Bronchial epithelial cell (primary cell): ENCODE measurements at regions not wholly inside any gene's neighbourhood (a gene's known extent, or its start where the extent isn't known, plus 50 kb on each side); places are given as distances from the start of the nearest gene placed in this dataset.
A peak's percentile ranks its signal among the peaks of the same experiment; 100 is the strongest.

Experiments
- DNase-seq: peaks from one replicate; pipeline ENCODE4 v3.0.0-alpha.2; 2010; ENCODE audit warnings: low read depth
- FAIRE-seq: peaks from 2 replicates; lab custom pipeline; 2011; peaks lifted over from hg19 to GRCh38; lab: Jason Lieb, UNC
- H3K27me3 ChIP-seq: 2 replicates; pipeline ENCODE4 v1.5.1; 2011; ENCODE audit warnings: low read length; ENCODE audit not compliant: control insufficient read depth, insufficient read depth
- H3K36me3 ChIP-seq: 2 replicates; pipeline ENCODE4 v1.5.1; 2011; ENCODE audit warnings: low read length; ENCODE audit not compliant: control insufficient read depth, insufficient read depth
- H3K4me3 ChIP-seq: 2 replicates; pipeline ENCODE4 v1.5.1; 2011; ENCODE audit warnings: mild to moderate bottlenecking, low read depth, low read length, control low read depth
- TF ChIP-seq, protein P1 (sequence below): IDR thresholded peaks from 2 replicates; pipeline ENCODE4 v1.5.1; 2011; ENCODE audit warnings: mild to moderate bottlenecking, moderate library complexity, low read length, control low read depth, inconsistent platforms; ENCODE audit not compliant: insufficient read depth, severe bottlenecking

DNA sequence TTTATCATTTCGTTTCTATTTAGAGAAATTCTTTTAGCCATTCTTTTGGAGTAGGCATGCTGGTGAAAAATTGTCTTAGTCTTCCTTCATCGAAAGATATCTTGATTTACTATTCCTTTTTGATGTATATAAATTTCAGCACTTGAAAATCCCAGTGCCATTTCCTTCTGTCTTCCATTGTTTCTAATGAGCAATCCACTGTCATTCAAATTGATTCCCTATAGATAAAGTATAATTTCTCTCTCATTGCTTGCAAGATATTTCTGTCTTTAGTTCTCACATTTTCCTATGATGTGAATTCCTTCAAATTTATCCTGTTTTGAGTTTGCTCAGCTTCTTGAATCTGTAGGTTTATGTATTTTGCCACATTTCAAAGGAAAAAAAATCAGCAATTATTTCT, 251.1 kb upstream of the CHD6 start:
- H3K36me3 ChIP-seq = no peaks in the 10 kb centered on the region
- TF ChIP-seq, protein P1, sequence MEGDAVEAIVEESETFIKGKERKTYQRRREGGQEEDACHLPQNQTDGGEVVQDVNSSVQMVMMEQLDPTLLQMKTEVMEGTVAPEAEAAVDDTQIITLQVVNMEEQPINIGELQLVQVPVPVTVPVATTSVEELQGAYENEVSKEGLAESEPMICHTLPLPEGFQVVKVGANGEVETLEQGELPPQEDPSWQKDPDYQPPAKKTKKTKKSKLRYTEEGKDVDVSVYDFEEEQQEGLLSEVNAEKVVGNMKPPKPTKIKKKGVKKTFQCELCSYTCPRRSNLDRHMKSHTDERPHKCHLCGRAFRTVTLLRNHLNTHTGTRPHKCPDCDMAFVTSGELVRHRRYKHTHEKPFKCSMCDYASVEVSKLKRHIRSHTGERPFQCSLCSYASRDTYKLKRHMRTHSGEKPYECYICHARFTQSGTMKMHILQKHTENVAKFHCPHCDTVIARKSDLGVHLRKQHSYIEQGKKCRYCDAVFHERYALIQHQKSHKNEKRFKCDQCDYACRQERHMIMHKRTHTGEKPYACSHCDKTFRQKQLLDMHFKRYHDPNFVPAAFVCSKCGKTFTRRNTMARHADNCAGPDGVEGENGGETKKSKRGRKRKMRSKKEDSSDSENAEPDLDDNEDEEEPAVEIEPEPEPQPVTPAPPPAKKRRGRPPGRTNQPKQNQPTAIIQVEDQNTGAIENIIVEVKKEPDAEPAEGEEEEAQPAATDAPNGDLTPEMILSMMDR = no peak
- DNase-seq = no peak
- H3K27me3 ChIP-seq = no peaks in the 10 kb centered on the region
- FAIRE-seq = no peak
- H3K4me3 ChIP-seq = no peak overlapping the region

DNA sequence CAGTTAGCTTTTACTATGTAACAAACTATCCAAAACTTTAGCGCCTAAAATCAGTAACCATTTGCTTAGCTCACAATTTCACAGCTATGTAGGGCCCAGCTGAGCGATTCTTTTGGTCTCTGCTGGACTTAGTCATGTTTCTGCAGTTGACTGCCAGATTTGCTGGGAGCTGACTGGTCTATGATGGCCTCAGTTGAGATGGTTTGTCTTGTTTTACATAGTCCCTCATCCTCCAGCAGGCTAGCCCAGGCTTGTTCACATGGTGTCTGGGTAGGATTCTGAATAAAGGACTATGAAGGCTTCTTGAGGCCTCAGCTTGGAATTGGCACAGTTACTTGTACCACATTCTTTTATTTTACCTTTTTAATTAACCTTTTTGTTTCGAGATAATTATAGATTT, 247.8 kb upstream of the CHD6 start:
- Histone ChIP-seq H3K27me3 (no peaks in the 10 kb centered on the region), H3K4me3 (no peak overlapping the region), H3K36me3 (no peaks in the 10 kb centered on the region)
- DNase-seq (peak; percentile 64), FAIRE-seq (no peak)
- TF ChIP-seq, protein P1 = no peak

DNA sequence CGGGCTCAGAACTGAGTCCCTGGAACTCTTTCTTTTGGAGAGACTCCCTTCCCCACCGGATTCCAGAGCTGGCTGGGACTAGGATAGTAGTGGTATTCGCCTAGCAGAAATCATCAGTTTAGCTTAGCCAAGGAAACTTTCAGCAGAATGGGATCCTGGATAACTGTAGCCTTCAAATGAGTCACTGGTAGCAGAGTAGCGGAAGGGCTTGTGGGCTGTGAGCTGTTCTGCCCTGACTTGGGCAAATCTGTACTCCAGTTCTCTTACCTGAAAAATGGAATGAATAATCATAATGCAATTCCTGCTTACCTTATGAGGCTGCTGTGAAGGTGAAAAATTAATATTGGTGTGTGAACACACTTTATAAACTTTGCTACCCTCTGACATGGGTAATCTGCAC, 244.3 kb upstream of the CHD6 start:
- FAIRE-seq (peak; percentile 23), DNase-seq (peak; percentile 16)
- Histone ChIP-seq H3K4me3 (no peak overlapping the region), H3K27me3 (no peaks in the 10 kb centered on the region), H3K36me3 (no peaks in the 10 kb centered on the region)
- TF ChIP-seq, protein P1 = no peak

DNA sequence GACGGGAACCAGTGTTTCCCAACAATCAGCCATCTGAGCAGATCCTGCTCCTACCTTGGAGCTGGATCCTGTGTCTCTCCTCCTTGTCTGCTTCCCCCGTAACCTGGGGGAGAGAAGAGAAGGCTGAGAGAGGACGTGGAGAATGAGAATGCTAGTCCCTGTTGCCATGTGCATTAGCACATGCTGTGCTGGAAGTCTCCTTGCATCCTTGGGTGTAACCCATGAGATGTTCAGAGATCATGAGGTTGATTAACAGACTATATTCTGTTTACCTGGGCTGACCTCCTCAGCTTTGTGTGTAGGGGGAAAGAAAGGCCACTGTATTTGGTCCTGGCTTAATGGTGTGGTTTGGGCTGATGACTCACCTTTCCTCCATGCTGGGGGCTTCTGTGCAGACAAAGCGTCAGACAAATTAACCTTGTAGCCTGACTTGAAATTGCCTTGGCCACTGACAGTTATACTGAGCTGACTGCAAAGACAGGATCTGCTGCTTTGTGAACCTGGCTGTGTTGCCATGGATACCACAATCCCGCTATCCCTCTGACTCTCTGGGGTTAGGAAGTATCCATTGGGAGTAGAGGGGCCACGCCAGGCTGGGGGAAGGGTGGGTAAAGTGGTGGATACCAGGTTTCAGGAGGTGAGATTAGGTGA, 243.7 kb upstream of the CHD6 start:
- TF ChIP-seq, protein P1 = no peak
- Histone ChIP-seq H3K4me3 (no peak overlapping the region), H3K27me3 (no peaks in the 10 kb centered on the region), H3K36me3 (no peaks in the 10 kb centered on the region)
- DNase-seq = no peak
- peak; percentile 79 for FAIRE-seq

DNA sequence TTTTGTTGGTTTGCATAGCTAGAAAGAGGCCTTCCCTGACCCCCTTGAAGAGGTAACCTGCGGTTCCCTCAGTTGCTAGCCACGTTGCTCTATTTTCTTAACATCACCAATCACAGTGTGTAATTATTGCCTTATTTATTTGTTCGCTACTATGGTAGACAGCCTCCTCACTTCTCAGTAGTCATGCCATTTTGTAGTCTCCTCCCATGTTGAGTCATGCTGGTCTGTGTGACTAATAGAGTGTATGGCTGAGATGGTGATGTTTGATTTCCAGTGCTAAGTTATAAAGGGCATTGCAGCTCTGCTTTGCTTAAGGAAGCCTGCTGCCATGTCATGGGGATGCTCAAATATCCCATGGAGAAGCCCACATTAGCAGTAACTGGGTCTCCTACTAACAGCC, 236.6 kb upstream of the CHD6 start:
- TF ChIP-seq, protein P1 = no peak
- Histone ChIP-seq H3K36me3 (no peaks in the 10 kb centered on the region), H3K4me3 (no peak overlapping the region), H3K27me3 (no peaks in the 10 kb centered on the region)
- no peak for FAIRE-seq
- peak; percentile 42 for DNase-seq

DNA sequence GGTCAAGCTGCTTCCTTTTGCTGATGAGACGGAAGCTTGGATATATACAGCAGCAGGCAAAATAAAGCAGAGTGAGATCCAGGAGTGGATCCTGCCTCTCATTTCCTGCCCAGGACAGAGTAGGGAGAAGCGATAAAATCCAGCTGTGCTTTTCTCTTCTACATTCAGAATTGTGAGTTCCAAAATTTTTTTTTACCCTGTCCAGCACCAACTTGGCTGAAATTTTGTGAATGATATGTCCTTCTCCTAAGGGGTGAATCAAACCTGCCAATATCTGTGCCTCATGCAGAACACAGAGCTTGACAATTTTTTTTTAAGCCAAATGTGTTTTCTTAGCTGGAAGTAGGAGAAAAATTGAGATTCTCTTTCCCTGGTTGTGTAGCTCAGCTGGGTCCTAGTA, 235.6 kb upstream of the CHD6 start:
- DNase-seq = no peak
- TF ChIP-seq, protein P1 = no peak
- Histone ChIP-seq H3K4me3 (no peak overlapping the region), H3K36me3 (no peaks in the 10 kb centered on the region), H3K27me3 (no peaks in the 10 kb centered on the region)
- FAIRE-seq = no peak
